ENCODE measurements at regions not wholly inside any gene's neighbourhood (a gene's known extent, or its start where the extent isn't known, plus 50 kb on each side); places are given as distances from the start of the nearest gene placed in this dataset.
"Not testable (repeated sequence)": the region's sequence is repeated elsewhere in the genome, so short reads cannot be mapped to it uniquely, and the experiment has no call there.

DNA sequence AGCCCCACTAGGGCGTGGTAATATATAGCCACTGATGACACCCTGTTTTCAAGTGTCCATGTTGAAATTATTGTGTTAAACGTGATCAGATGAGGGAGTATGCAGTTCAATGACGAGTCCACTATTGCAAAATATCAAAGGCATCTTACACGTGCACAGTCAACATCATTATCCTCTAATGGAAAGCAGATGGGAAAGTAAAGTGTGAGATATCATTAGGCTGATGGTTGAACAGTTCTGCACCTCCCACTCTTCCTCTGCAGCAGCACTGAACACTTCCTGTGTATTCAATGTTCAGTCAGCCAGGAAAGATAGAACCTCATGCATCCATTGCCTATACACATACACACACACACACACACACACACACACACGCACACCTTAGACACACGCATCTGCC lies 431.8 kb upstream of the CCDC54 start:
- DNase-seq = no peak

DNA sequence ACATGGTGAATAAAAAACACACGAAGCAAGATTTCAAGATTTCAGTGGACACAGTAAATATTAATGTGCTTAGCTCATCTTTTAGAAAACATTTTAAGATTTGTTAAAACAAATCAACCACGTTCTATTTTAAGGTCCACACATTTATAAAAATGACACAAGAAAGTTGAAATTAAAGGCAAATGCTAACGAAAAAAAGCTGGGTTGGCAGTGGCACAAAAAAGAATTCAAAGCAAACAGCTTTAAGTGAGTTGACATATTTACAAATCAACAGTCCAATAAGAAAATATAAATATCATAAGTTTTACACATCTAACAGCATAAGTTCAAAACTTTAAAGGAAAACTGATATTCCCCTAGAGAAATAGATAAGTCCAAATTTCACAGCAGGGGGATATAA lies 430.4 kb upstream of the CCDC54 start:
- DNase-seq = no peak

DNA sequence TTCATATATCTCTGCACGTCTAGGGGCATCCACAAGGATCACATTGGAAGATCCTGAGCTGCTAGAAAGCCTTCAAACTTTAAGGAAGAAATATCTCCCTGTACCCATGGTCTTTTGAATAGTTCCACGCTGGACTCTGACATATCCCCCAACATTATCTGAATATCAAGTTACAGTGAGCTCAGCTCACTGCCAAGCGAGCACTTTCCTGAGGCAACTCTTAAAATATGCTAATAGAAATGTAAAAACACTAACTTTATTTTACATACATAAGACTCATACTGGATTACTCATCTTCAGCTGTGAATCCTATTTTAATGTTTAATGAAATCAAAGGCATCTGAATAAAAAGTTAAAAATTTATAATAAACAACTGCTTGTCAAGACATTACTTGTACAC lies 420.2 kb upstream of the CCDC54 start:
- DNase-seq = no peak

DNA sequence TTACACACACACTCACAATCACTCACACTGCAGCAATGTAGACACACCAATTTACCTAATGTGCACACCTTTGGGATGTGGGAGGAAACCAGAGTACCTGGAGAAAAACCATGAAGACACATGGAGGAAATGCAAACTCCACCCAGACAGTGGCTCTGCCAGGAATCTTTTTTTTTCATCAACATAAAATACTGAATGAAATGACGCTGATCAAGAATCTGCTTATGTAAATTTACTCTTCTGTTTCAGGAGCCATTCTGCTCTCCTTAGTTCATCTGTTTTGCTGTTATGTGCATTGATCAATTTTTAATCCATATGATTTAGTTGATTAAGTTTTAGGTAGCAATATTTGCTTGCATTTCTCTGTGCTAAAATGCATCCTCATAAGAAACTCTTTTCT lies 414.2 kb upstream of the CCDC54 start:
- DNase-seq = no peak

DNA sequence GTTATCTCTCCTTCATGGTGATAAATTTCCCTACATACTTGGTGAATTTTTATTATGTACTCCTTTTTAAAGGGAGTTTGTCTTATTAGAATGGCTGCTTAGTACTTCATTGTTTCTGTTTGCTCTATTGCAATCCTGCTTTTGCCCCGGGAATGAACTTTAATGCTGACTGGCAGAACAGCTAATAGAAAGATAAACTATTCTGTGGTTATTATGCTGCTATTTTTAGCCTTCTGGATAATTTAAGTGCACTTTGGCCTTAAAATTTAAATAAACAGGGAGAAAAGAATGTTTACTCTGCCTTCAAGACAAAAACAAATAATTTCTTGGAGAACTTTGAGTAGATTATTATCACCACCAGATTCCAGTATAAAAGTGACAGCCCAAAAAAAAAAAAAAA lies 413.8 kb upstream of the CCDC54 start:
- DNase-seq = no peak

DNA sequence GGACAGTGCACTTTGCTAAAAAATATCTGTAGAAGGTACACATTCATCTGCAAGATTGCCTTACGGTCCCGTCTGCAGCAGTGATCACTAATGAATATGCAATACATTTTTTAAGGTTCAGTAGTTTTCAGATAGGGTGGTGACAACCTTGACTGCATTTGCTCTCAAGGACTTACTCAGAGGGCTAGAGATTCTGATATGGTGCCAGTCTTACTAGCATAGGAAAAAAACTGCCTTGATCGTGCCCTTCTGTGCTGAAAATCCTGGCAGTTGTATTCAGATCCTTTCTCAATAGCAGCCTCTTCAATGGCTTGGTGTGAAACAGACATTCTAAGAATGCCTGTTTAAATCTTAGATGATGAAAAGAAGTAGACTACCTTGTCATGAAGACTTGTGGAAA lies 411.9 kb upstream of the CCDC54 start:
- no peak for DNase-seq

DNA sequence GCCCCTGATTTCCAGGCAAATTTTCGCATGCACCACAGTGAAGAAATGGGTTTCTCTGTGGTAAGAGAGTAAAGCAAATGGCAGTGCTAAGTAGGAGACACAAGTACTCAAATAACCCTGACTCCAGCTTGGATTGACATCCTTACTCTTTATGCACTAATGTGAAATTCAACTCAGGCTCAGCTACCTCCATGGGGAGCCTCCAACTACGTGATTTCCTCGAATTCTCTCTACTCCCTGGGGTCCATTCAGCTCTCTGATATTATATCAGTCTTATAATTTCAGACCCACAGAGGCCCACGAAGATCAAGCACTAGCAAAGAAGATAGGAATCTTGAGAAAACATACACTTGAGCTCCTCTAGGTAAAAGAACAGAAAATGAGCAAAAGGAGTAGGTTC lies 407.6 kb upstream of the CCDC54 start:
- DNase-seq = no peak

DNA sequence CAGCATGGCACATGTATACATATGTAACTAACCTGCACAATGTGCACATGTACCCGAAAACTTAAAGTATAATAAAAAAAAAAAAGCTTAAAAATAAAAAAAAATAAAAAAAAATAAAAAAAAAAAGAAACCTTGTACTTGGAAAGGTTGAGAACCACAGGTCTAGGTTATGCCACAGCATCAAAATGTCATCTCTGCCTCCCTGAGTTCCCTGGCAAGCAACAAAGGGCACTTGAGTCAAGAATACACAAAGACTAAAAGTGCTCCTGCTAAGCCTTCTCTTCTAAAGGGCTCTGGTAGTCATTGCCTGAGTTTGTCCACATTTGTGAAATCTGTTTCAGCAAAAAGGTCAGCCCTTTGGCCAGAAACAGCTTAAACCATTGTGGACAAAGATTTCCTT lies 395.8 kb upstream of the CCDC54 start:
- no peak for DNase-seq

DNA sequence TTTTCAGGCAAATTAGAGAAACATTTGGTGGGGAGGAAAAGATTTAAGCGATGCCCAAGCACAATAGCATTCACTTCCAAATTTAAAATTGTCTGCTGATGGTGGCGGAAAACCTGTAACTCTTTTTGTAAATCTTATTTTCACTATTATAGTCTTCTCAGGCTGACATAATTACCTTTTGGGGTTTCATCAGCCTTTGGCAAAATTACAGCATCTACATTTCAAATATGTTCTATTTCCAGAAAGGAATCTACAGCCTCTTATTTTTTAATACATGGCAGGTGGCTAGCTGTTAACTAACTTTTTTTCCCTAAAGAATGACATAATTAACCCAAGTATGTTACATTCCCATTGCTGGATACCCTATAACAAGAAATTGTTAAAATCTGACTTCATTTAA lies 391.5 kb upstream of the CCDC54 start:
- no peak for DNase-seq

DNA sequence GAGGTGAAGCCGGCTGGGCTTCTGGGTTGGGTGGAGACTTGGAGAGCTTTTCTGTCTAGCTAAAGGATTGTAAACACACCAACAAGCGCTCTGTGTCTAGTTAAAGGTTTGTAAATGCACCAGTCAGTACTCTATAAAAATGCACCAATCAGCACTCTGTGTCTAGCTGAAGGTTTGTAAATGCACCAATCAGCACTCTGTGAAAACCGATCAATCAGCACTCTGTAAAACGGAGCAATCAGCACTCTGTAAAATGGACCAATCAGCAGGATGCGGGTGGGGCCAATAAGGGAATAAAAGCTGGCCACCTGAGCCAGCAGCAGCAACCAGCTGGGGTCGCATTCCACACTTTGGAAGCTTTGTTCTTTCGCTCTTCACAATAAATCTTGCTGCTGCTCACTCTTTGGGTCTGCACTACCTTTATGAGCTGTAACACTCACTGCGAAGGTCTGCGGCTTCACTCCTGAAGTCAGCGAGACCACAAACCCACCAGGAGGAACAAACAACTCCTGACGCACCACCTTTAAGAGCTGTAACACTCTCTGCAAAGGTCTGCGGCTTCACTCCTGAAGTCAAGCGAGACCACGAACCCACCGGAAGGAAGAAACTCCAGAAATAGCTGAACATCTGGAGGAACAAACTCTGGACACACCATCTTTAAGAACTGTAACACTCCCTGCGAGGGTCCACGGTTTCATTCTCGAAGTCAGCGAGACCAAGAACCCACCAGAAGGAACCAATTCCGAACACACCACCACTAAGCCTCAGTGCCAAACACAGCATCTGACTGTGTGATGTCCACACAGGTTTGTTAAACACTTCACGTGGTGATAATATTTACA lies 378.2 kb upstream of the CCDC54 start:
- not testable (repeated sequence) for DNase-seq

DNA sequence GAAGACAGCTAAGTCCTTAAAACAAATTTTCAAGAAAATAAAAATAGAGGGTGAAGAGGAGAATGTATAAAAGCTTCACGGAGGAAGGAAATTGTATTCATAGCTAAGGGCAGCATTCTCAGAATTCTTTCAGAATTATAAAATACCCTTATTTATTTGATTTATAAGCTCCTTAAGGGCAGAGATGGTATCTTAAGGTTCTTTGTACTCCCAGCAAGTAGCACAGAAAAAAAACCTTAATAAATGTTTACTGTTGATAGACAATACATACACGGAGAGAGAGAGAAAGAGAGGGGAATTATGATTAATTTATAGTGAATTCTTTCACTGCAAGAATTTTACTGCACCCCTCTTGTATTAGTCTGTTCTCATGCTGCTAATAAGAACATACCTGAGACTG lies 375.6 kb upstream of the CCDC54 start:
- DNase-seq = no peak

DNA sequence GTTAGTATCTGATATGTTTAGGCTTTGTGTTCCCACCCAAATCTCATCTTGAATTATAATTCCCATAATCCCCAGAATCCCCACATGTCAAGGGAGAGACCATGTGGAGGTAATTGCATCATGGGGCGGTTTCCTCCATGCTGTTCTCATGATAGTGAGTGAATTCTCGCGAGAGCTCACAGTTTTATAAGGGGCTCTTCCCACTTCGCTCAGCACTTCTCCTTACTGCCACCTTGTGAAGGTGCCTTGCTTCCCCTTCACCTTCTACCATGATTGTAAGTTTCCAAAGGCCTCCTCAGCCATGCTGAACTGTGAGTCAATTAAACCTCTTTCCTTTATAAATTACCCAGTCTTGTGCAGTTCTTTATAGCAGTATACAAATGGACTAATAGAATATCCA lies 371.9 kb upstream of the CCDC54 start:
- not testable (repeated sequence) for DNase-seq

DNA sequence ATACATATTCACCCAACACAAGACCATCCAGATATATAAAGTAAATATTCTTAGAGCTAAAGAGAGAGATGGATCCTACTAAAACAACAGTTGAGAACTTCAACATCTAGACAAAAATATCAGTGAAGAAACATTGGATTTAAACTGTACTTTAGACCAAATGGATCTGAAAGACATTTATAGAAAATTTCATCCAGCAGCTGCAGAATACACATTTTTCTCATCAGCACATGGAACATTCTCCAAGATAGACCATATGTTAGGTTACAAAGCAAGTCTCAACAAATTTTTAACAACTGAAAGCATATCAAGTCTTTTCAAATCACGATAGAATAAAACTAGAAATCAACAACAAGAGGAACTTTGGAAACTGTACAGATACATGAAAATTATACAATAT lies 369.0 kb upstream of the CCDC54 start:
- no peak for DNase-seq

DNA sequence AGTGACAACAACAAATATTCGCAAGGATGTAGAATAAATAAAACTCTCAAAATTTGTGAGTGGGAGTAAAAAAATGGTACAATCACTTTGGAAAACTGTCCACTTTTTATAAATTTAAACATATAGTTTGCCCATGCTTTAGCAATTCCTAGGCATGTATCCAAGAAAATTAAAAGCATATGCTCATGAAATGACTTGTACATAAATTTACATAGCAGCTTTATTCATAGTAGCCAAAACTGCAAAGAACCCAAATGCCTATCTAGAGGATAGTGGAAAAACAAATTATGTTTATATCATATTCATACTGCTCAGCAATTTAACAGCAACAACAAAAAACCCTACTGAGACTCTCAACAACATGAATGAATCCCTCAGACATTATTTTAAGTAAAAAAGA lies 363.6 kb upstream of the CCDC54 start:
- no peak for DNase-seq

DNA sequence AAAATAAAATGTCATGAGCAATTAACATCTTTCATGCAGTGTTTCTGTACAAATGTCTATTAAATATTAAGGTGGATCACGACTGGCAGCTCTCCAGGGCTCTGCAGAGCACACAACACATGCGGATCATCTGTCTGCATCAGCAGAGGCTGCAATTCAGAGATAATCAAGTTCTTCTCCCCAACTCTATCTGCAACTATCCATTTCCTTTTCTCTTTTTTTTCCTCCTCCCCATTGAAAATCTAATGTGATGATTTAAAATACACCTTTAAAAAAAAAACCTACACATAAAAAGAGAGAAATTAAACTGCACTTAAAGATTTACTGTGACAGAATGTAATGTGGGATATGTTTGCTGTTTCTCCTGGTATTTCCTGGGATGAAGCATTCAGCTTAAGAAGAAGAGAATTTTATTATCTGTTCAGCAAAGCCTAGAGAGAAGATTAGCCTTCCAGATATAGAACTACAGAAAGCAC lies 352.6 kb upstream of the CCDC54 start:
- no peak for DNase-seq

DNA sequence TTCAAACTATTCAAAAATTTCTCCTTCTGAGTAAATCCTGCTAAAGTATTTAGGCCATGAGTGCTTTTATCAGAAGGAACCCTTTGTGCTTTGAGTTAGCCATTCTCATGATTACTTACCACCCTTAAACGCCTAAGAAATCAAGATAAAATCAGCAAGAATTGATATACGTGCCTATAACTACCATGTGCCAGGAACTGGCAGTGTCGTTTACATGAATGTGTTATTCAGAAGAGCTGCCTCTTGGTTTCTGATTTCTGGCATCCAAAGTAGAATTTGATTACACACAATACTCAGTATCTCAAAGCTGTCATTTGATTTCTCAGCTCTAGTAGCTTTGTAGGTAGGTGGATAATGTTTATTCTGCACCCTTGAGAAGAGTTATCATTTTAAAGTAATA lies 351.3 kb upstream of the CCDC54 start:
- DNase-seq = no peak

DNA sequence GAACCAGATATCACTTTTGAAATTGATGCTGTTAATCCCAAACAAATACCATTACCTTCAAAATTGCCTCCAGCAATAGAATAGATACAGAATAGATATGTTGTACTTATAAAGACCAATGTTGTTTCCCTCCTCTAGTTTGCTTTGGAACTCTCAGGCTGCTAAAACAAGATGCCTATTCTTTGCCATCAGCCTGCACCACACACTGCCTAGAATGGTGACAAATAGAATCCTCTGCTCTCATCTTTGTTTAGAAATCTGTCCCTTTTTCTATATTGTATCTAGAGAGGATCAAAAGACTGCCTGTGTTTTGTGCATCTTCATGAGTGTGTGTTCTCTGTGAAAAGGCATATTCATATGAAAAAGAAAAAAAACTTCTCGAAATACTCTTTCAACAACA lies 349.2 kb upstream of the CCDC54 start:
- DNase-seq = no peak

DNA sequence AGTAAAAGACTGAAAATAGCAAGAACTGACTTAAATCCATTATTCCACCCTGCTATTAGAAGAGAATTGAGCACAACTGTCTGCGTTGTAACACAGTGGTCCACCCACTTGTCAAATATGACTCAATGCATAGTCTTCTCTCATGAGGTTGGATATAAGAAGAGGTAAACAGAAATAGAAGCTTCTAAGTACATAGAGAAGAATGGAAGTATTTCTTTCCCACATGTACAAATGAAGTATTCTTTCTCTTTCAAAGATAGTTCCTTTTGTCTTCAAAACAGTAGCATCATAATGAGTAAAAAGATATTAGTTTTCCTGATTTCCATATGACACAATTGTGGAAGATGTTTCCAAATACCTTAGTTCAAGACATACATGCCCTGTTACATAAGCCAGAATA lies 348.6 kb upstream of the CCDC54 start:
- no peak for DNase-seq

DNA sequence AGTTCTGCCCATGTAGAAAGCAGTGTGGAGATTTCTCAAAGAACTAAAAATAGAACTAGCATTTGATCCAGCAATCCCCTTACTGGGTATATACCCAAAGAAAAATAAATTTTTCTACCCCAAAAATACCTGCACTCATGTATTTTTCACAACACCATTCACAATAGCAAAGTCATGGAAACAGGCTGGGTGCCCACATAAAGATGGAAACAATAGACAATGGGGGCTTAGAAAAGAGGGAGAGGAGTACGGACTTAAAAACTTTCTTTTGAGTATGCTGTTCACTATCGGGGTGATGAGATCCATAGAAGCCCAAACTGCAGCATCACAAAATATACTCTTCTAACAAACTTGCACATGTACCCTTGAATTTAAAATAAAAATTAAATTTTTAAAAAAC lies 345.1 kb upstream of the CCDC54 start:
- no peak for DNase-seq

DNA sequence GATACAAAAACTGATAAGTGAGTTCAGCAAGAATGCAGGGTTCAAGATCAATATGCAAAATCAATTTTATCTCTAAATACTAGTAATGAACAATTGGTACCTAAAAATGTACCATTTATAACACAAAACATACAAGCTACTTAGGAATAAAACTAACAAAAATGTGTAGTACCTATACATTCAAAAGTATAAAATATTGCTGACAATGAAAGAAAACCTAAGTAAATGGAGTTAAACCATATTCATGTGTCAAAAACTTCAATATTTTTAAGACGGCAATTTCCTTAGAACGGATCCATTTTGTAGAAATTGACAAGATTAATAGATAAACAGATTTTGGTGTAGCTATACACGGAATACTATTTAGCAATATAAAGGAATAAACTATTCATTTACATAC lies 343.1 kb upstream of the CCDC54 start:
- DNase-seq = no peak

DNA sequence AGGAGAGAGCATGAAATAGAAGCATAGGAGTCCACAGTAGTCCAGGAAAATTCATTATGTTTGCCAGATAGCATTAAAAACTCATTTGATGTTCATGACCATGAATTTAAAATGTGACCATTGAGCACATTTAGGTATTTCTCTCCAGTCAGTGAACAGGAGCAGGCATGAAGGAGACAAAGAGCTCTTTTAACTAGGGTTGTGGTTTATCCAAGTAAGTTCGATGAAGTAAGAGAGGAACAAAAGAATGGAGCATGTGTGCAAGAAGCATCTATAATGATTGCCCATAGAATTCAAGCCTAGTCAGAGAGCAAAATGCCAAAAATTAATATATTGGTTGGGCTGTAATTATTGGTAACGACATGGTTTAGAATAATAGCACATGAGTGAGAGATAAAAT lies 342.1 kb upstream of the CCDC54 start:
- no peak for DNase-seq

DNA sequence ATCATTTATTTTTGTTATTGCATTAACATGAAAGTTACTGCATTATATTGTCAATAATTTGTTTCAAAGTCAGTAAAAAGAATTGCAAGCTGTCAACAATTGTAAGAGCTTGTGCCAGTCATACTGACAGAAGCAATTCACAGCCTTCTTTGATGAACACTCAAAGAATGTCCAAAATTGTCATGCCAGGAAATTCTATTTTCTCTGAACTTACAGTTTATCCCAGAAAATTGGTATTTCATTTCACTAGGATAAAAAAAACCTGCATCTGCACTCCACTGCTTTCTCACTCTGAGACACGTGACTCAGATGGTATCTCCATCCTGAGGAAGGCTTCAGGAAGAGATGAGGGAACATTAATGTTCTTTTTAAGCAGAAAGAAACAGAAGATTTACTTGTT lies 332.6 kb upstream of the CCDC54 start:
- DNase-seq = no peak

DNA sequence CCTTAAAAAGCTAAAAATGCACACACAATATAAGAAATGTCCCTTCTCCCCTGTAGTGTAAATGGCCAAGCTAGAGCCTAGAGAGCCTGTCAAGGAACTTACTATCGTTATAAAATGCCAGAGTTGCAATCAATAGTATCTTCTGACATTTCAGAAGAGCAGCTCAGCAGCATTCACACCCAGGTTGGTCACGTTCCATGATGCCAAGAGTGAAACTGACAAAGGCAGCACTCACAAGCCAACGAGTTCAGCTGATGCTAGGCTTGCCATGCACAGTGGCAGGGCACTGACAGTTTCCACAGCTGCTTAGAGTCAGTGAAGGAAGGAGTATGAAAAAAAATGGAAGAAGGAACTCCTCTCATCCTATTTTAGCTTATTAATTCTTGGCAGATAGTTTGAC lies 331.4 kb upstream of the CCDC54 start:
- no peak for DNase-seq

DNA sequence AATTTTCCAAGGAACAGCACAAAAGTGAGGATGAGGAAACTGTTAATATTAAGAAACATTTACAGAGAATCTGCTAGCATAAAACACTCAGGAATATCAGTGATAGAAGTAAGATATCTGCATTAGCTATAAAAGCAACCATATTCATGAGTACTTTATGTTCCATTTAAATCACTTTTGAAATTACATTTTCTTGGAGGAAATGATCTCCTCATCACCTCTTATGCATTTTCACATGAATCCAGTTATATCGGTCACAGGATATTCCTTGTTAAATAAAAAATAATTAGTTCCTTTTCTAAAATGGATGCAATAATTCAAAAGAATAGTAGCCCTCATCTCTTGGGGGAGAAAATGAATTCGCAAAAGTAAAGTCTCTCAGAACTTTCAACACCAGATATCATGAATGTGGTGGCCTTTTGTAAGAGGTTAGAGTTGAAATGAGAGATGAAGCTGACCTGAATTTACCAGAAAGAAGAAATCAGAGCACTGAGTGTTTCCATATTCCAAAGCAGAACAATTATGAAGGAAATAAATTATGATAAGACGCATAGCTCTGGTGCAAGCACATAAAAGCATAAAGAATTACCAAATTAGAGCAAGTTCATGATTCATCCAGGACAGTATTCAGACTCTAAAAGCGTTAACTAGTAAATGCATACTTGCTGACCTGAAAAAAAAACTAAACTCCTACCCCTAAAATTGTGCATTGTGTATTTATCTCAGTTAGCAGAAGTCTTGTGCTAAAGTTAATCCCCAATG lies 321.9 kb upstream of the CCDC54 start:
- DNase-seq = no peak

DNA sequence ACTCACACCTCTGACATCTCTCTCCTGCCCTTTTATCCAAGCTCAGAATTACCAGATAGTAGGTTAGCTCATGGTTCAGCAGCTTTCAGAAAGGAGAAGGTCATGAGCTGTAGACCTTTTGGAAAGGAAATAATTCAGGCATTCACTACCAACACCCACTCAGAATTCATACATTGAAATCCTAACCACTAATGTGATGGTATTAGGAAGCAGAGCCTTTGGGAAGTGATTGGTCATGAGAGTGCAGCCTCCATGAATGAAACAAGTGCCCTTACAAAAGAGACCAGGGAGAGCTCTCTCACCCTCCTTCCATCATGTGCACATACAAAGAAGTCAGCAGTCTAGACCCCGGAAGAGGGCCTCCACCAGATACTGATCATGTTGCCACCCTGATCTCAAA lies 315.8 kb upstream of the CCDC54 start:
- DNase-seq = no peak

Measured in NCI-H2029 treated with DMSO at 0.1 percent for 48 hours (cell line).